HFFc6 (cell line): ENCODE measurements at regions not wholly inside any gene's neighbourhood (a gene's known extent, or its start where the extent isn't known, plus 50 kb on each side); places are given as distances from the start of the nearest gene placed in this dataset.

Experiments used
- DNase-seq: peaks from one replicate; pipeline ENCODE4 v3.0.0-alpha.2; 2018
- H3K27ac Mint-ChIP-seq: 2 replicates; pipeline ENCODE4 v1.8.0; 2020; ENCODE audit warnings: mild to moderate bottlenecking, mixed read lengths
- H3K27me3 Mint-ChIP-seq: 2 replicates; pipeline ENCODE4 v1.8.0; 2021; ENCODE audit warnings: mild to moderate bottlenecking, moderate library complexity, mixed read lengths; ENCODE audit not compliant: insufficient read depth
- H3K36me3 Mint-ChIP-seq: 2 replicates; pipeline ENCODE4 v1.8.0; 2021; ENCODE audit warnings: low read depth, mixed read lengths
- H3K4me1 Mint-ChIP-seq: 2 replicates; pipeline ENCODE4 v1.8.0; 2020; ENCODE audit warnings: low read depth, mixed read lengths
- H3K4me3 Mint-ChIP-seq: 2 replicates; pipeline ENCODE4 v1.8.0; 2020; ENCODE audit warnings: mild to moderate bottlenecking, moderate library complexity, mixed read lengths
- H3K9me3 Mint-ChIP-seq: 2 replicates; pipeline ENCODE4 v1.8.0; 2020; ENCODE audit warnings: mild to moderate bottlenecking, mixed read lengths
- CTCF ChIP-seq: fragments of 200-600 bp; sonication (generic); IDR thresholded peaks from 2 replicates; pipeline ENCODE4 v1.5.0; 2021; ENCODE audit warnings: antibody characterized with exemption, mild to moderate bottlenecking

DNA sequence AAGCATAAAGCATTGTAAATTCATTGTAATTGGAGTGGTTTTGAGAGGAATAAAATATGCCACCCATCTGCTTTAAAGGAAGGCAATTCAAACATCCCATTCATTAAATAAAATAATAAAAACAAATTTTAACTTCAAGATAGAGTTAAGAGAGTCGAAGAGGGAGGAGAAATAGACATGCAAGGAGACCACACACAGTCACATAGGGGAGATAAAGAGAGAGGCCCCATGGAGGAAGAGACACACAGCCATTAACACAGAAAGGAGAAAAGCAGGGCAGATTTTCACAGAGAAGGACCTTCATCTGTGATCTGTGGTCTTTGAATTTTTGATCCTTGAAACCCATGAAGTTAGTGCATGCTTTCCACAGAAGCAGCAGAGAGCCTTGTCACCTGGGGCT is 214.3 kb upstream of the TCF21 start:
- Mint-ChIP-seq H3K36me3 (no peaks in the 10 kb centered on the region), H3K27ac (no peak overlapping the region), H3K4me1 (peaks cover 23% of the 10 kb centered on the region), H3K4me3 (no peak overlapping the region), H3K9me3 (no peaks in the 10 kb centered on the region), H3K27me3 (no peaks in the 10 kb centered on the region; the same call in 1 of the 2 replicates)
- no peak for DNase-seq
- no peak for TF ChIP-seq CTCF

DNA sequence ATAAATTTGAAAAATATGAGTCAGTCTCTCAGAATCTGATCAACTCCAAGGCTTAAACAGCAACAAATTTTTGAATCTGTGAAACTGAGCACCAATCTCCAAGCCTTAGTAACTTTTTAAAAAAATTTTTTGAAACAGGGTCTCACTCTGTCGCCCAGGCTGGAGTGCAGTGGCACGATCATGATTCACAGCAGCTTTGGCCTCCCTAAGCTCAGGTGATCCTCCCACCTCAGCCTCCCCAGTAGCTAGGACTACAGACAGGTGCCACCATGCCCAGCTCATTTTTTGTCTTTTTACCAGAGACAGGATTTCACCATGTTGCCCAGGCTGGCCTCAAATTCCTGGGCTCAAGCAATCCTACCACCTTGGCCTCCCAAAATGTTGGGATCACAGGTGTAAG is 207.9 kb upstream of the TCF21 start:
- Mint-ChIP-seq H3K9me3 (no peaks in the 10 kb centered on the region), H3K27me3 (no peaks in the 10 kb centered on the region), H3K36me3 (no peaks in the 10 kb centered on the region), H3K4me1 (peaks cover 24% of the 10 kb centered on the region), H3K4me3 (no peak overlapping the region), H3K27ac (no peak overlapping the region)
- no peak for TF ChIP-seq CTCF
- no peak for DNase-seq

- DNase-seq: no peak
- Mint-ChIP-seq H3K4me1 (peaks cover 24% of the 10 kb centered on the region), H3K4me3 (no peak overlapping the region), H3K9me3 (no peaks in the 10 kb centered on the region), H3K36me3 (no peaks in the 10 kb centered on the region), H3K27me3 (no peaks in the 10 kb centered on the region), H3K27ac (no peak overlapping the region)
- no peak for TF ChIP-seq CTCF
Observed at GRCh38 chr6:133681891-133682290, 207.0 kb upstream of the TCF21 start.

DNA sequence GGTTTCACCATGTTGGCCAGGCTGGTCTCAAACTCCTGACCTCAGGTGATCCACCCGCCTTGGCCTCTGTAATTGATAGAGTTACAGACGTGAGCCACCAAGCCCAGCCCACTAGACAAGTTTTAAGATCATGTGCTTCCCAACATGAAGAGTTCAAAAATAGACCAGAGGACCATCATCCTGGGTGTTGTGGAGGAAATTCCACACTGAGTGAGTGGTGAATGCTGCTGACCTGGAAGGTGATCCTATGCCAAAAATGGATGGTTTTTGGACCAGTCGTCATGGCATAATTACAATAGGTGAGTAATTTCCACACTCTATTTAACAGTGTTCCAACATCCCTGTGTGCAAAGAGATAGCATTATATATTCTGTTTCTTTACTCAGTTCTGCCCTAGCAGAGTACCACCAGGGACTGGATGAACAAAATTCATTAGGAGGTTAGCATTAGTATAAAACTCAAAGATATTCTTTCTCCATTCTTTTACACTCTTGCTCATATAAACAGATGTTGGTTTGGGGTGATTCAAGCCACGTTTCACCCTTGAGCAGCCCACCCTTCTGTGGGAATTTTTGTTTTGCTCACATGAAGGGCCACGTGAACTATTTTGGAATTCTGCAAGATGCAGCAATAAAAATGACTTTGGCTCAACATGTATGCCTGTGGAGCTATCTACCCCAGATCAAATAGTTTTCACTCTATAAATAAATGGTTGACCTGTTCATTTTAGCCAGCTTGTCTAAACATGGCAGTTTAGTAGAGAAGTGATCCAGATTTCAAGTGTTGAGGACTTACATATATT is 206.2 kb upstream of the TCF21 start:
- Mint-ChIP-seq H3K36me3 (no peaks in the 10 kb centered on the region), H3K4me3 (0 out of 2 replicates have a peak overlapping the region, but pooled peaks have one; percentile 11), H3K27ac (peak overlapping the region; percentile 54), H3K4me1 (peaks cover 24% of the 10 kb centered on the region), H3K9me3 (no peaks in the 10 kb centered on the region), H3K27me3 (no peaks in the 10 kb centered on the region)
- DNase-seq: no peak
- TF ChIP-seq CTCF: no peak

- Mint-ChIP-seq H3K4me1 (peaks cover 25% of the 10 kb centered on the region), H3K27me3 (no peaks in the 10 kb centered on the region), H3K27ac (peak overlapping the region; percentile 26; the same call in 1 of the 2 replicates), H3K4me3 (0 out of 2 replicates have a peak overlapping the region, but pooled peaks have one; percentile 11), H3K9me3 (no peaks in the 10 kb centered on the region), H3K36me3 (no peaks in the 10 kb centered on the region)
- TF ChIP-seq CTCF: no peak
- DNase-seq: peak; percentile 15
Observed at GRCh38 chr6:133683308-133683580, 205.7 kb upstream of the TCF21 start.
